ENCODE measurements at regions not wholly inside any gene's neighbourhood (a gene's known extent, or its start where the extent isn't known, plus 50 kb on each side); places are given as distances from the start of the nearest gene placed in this dataset.
"Not testable (repeated sequence)": the region's sequence is repeated elsewhere in the genome, so short reads cannot be mapped to it uniquely, and the experiment has no call there.

DNA sequence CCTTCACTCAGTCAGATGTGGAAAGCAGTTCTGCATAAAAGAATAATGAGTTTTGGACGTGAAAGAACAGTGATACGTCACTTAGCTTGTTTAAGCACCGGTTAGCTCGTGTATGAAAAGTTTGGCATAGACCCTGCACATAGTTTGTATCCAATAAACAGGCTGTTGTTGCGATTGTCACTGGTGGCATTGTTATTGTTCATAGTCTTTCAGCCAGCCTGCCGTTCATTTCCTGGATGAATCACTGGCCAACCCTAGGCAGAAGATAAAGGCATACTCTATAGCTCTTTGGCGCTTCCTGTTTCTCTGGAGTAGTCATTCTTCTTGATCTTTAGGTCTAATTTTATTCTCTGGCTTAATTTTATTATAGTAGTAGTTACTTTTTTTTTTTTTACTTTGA lies 57.8 kb upstream of the ANKRD30A start:
- no peak for FAIRE-seq

- not testable (repeated sequence) for FAIRE-seq
Measured at GRCh38 chr10:37062296-37062695, 63.1 kb upstream of the ANKRD30A start.

- FAIRE-seq = no peak
Measured at GRCh38 chr10:37057261-37057660, 68.1 kb upstream of the ANKRD30A start.

- no peak for FAIRE-seq
Measured at GRCh38 chr10:37053476-37053875, 71.9 kb upstream of the ANKRD30A start.

DNA sequence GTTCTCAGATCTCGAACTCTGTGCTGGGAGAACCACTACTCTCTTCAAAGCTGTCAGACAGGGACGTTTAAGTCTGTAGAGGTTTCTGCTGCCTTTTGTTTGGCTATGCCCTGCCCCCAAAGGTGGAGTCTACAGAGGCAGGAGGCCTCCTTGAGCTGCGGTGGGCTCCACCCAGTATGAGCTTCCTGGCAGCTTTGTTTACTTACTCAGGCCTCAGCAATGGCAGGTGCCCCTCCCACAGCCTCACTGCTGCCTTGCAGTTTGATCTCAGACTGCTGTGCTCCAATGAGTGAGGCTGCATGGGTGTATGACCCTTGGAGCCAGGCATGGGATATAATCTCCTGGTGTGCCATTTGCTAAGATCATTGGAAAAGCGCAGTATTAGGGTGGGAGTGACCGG lies 75.4 kb upstream of the ANKRD30A start:
- not testable (repeated sequence) for FAIRE-seq

- not testable (repeated sequence) for FAIRE-seq
Measured at GRCh38 chr10:37044319-37044718, 81.1 kb upstream of the ANKRD30A start.

DNA sequence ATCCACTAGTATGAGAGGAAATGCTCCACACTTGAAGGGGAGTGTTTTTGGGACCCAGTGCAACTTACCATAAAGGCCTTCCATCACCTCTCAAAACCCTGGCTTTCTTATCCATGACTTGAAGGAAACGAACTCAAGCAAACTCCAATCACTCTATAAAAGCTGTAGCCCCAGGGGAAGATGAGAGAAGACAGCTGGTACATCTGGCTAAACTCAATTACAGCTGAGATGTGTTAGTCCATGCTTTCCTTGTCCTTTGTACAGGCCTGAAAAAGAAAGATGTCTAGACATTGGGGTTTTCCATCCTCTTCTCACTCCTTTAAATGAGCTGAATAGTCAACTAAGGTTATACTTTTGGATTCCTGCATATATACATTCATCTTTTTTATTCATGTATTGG lies 89.5 kb upstream of the ANKRD30A start:
- FAIRE-seq = no peak

DNA sequence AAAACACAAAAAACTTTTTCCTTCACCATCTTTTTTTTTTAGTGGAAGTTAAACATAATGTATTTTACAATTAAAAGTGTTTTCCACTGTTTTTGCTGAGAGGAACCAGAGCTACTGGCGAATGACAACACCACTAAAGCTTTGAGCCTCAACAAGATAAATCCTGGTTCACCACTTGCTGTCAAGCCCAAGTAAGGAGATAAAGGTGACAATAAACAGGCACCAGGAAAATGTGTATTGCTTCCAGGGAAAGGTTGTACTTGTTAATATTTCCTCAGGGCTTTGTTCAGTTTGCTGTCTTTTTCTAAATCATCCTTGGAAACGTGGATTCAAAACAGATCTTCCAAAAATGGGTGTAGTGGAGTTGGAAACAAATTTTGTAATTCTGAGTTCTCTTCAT lies 109.9 kb upstream of the ANKRD30A start:
- FAIRE-seq = no peak

- FAIRE-seq = no peak
Measured at GRCh38 chr10:37010741-37011140, 114.7 kb upstream of the ANKRD30A start.

- not testable (repeated sequence) for FAIRE-seq
Measured at GRCh38 chr10:37008276-37008675, 117.1 kb upstream of the ANKRD30A start.

DNA sequence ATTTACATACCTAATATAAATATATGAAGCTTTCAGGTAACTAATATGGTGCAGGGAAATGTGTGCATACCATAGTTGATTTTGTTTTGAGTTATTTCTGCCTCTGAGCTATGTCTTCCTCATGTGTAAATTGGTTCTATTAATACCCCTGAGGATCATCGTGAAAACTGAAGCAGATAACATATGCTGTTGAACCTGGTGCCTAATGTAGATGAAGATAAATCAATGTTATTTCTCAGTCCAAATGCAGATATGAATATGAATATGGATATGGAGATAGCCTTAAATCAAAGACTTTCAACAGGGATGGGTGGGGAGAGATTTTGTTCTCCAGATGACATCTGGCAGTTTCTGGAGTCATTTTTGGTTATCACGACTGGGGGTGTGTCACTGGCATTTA lies 122.3 kb upstream of the ANKRD30A start:
- FAIRE-seq = no peak

- FAIRE-seq = not testable (repeated sequence)
Measured at GRCh38 chr10:36995806-36996205, 129.6 kb upstream of the ANKRD30A start.

DNA sequence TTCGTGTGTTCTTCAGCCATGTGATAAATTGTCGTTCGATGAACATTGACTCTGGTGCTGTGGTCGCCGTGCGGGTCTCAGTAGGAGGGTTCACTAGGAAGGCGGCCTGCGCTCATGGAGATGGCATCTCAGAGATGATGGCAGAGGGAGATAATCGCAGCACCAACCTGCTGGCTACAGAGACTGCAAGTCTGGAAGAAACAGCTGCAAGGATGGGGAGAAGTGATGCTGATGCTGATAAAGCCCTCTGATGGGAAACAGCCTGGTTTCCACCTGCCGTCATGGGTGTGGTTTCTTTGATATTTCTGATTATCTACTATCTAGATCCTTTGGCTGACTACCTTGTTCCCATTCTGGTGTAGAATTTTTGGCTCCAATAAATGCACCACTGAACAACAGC lies 130.5 kb upstream of the ANKRD30A start:
- no peak for FAIRE-seq

DNA sequence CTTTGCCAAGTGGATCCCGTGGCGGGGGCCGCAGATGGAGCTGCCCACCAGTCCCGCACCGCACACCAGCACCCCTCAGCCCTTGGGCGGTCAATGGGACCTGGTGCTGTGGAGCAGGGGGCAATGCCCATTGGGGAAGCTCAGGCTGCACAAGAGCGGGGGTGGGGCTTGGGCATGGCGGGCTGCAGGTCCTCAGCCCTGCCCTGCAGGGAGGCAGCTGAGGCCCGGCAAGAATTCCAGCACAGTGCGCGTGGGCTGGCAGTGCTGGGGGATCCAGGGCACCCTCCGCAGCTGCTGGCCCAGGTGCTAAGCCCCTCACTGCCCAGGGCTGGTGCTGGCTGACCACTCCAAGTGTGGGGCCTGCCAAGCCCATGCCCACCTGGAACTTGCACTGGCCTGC lies 136.2 kb upstream of the ANKRD30A start:
- FAIRE-seq = no peak

GRCh38 chr10:36946598-36946997 lies 178.8 kb upstream of the ANKRD30A start:
- FAIRE-seq = no peak

DNA sequence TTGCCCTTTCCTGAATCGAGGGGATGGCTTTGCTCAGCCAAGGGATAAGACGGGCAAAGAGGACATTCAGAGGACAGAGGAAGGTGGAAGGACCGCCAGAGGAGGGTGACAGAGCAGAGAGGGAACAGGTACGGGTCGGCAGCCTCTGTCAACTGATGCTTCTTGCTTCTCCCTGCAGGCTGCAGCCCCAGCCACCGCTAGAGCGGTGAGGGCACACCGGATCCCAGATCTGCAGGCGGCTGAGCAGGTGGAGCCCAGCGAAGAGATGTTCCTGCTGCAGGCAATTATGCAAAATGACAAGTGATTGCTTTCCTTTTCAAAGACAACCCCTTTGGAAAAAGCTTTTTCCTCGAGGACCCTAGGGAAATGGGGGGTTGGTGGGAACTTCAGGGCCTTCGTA lies 181.9 kb upstream of the ANKRD30A start:
- no peak for FAIRE-seq

DNA sequence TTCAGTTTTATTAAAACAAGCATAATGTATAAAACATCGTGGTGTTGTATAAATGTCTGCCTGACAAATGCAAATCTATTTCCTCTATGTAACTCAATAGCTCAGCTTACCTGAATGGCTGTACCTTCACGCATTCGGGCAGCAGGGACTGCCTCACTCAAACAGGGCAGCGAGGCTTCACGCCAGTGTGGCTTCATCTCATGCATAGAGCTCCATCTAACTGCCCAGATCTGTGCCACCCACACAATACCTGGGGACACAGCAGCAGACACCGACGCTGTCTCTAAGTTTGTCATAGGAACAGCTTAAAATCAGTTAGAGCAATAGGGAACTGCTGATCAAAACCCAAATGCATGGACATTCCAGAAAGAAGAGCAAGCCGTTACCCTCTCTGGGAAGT lies 182.8 kb upstream of the ANKRD30A start:
- no peak for FAIRE-seq

DNA sequence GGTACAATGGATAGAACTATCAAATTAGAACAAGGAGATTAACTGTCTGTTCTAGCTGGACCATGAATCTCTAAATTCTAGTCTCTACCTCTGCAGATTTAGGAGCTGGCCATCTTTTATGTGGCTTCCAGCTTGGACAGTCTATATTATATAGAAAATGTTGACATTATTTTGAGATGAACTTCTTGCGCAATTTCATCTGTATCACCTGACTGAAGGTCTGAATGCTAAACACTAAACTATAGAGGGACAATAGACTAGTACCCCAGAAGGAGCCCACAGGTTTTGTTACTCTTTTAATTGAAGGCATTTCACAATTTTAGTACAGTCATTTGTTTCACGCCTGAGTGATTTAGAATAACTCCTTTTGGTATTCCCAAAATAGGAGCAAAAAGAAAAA lies 222.4 kb upstream of the ANKRD30A start:
- FAIRE-seq = no peak

- no peak for FAIRE-seq
Measured at GRCh38 chr10:36899652-36900051, 225.7 kb upstream of the ANKRD30A start.

GRCh38 chr10:36888925-36889573 lies 236.3 kb upstream of the ANKRD30A start:
- FAIRE-seq = no peak

- FAIRE-seq = no peak
Measured at GRCh38 chr10:36886303-36886891, 239.0 kb upstream of the ANKRD30A start.

DNA sequence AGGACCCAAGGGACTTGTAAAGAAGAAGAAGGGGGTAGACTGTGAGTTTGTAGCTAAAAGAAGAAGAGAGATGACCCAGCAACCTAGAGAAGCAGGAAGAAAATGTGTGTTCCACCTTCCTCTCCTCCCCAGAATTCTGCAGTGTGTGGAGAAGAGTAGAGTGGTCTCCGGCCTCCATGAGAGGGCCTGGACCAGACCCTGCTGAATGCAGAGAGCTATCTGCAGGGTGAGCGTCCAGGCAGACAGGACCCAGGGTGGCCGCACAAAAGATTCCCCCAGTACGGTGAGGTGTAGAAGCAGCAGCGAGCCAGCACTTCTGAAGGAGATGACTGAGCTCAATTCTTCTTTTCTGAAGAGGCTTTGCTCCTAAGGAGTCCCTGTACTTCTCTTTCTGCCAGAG lies 239.7 kb upstream of the ANKRD30A start:
- no peak for FAIRE-seq

DNA sequence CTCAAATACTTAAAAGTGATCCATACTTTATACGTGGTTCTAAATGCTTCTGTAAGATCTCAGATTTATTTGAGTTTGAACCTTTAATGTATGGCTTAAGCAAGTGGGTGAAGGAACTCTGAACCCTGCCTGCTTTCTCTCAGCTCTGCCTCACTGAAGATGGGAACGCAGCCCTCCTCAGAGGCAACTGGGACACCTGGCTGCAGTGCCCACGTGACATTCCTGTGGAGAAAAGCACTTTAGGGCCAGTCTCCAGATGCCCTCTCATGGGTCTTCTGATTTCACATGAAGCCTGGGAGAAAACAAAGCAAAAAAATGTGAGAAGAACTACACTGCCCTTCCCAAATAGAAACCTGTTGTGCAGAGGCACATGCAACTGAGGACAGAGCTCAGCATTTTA lies 242.6 kb upstream of the ANKRD30A start:
- FAIRE-seq = no peak

GRCh38 chr10:36880898-36881297 lies 244.5 kb upstream of the ANKRD30A start:
- FAIRE-seq = no peak
